ENCODE measurements at regions not wholly inside any gene's neighbourhood (a gene's known extent, or its start where the extent isn't known, plus 50 kb on each side); places are given as distances from the start of the nearest gene placed in this dataset.

DNA sequence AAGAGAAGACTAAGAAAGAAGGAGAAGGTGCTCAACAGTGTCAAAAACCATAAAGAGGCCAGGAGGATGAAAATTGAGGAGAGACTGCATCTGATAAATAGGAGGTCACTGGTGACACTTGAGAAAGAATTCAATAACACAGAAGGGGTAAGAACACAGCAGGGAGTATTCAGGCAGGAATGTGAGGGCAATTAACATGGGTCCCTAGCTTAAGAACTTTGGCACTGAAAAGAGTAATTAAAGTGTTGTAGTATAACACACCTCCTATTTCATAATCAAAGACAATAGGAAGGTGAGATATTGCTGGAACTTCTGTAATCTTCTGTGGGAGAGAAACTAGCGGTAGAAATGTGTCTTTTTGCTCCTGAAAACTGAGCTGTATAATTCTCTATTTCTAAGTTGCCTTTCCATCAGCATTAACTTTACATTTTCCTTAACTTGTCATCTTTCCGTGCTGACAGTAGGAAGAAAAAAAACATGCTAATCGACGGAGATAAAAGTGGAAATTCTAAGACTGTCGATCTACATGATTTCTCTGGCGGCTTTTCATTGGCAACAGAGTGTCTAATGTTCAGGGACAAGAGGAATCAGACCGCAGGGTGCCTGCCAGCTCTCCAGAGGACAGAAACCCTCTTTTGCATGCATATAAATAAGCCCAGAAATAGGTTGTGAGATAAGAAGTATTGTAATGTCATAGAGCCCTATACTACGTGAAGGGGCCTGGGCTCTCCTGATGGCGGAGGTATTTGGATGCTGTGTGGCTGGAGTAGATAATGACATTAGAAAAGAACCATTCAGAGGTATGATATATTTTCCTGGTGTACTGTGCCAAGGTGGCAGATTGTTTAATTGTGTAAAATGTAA is 147.9 kb upstream of the GAP43 start:
- TF ChIP-seq, protein P1, sequence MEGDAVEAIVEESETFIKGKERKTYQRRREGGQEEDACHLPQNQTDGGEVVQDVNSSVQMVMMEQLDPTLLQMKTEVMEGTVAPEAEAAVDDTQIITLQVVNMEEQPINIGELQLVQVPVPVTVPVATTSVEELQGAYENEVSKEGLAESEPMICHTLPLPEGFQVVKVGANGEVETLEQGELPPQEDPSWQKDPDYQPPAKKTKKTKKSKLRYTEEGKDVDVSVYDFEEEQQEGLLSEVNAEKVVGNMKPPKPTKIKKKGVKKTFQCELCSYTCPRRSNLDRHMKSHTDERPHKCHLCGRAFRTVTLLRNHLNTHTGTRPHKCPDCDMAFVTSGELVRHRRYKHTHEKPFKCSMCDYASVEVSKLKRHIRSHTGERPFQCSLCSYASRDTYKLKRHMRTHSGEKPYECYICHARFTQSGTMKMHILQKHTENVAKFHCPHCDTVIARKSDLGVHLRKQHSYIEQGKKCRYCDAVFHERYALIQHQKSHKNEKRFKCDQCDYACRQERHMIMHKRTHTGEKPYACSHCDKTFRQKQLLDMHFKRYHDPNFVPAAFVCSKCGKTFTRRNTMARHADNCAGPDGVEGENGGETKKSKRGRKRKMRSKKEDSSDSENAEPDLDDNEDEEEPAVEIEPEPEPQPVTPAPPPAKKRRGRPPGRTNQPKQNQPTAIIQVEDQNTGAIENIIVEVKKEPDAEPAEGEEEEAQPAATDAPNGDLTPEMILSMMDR (IDR thresholded peaks at IDR 0.05), result no peak
- TF ChIP-seq POLR2A (IDR thresholded peaks at IDR 0.05), result no peak
